Adrenal gland (tissue), 9 donors: ENCODE measurements at regions not wholly inside any gene's neighbourhood (a gene's known extent, or its start where the extent isn't known, plus 50 kb on each side); places are given as distances from the start of the nearest gene placed in this dataset.
A peak's percentile ranks its signal among the peaks of the same experiment; 100 is the strongest.

Source experiments
- DNase-seq, 7 donors: peaks; one replicate each; pipeline ENCODE4 v3.0.0-alpha.2; 2019 to 2020
- H3K27ac ChIP-seq, 5 donors: fragments of 200-600 bp; sonication (generic) in 4 of 5; 1 replicate in 3 of 5; 2 replicates in 2 of 5; pipeline versions ENCODE4 v1.5.1 to v1.8.0; 2016 to 2020; ENCODE audit warnings: mild to moderate bottlenecking in 1 of 5
- H3K27me3 ChIP-seq: fragments of 200-600 bp; 2 replicates; pipeline ENCODE4 v1.8.0; 2021
- H3K36me3 ChIP-seq, 2 donors: fragments of 200-600 bp; replicated peaks in 1 of 2; 1 replicate in 1 of 2; 2 replicates in 1 of 2; pipeline versions ENCODE4 v1.5.1 to v1.8.0; 2018 to 2022
- H3K4me1 ChIP-seq, 2 donors: fragments of 200-600 bp; replicated peaks in 1 of 2; 1 replicate in 1 of 2; 2 replicates in 1 of 2; pipeline versions ENCODE4 v1.5.1 to v1.8.0; 2018 to 2021
- H3K4me3 ChIP-seq, 4 donors: fragments of 200-600 bp; sonication (generic) in 3 of 4; one replicate each; pipeline ENCODE4 v1.5.1; 2016 to 2018
- H3K9me3 ChIP-seq, 3 donors: fragments of 200-600 bp; sonication (generic) in 1 of 3; replicated peaks in 1 of 3; 1 replicate in 2 of 3; 2 replicates in 1 of 3; pipeline versions ENCODE4 v1.5.1 to v1.8.0; 2016 to 2021
- CTCF ChIP-seq, 6 experiments: fragments of 450-650 bp in 4 of 6; fragments of 200-600 bp in 2 of 6; sonication (generic) in 1 of 6; IDR thresholded peaks; 1 replicate in 5 of 6; 2 replicates in 1 of 6; pipeline versions ENCODE4 v1.5.1 to v1.8.0; 2016 to 2021; ENCODE audit warnings: antibody characterized with exemption in 6 of 6, mild to moderate bottlenecking in 2 of 6, moderate library complexity in 1 of 6
- POLR2A ChIP-seq, 2 donors: fragments of 450-650 bp; IDR thresholded peaks; one replicate each; pipeline ENCODE4 v1.6.1; 2017; ENCODE audit warnings: antibody characterized with exemption in 2 of 2, mild to moderate bottlenecking in 2 of 2, moderate library complexity in 1 of 2
- WGBS, 4 donors: extraction: QIAGEN DNeasy Blood & Tissue Kit in 2 of 4; methylation state at CpG; one replicate each; pipeline versions ENCODE4 v1.1.5 to v1.1.7; 2013 to 2017; 5-methylcytosine and 5-hydroxymethylcytosine counted together
- intact Hi-C, 2 donors: fragments of 100-400 bp; cut with DNase I; formaldehyde crosslinking; loops; one replicate each; pipeline versions ENCODE4 v1.14.1 to v1.15.0; 2022 to 2023
- donor health status: healthy with polysubstance abuse.
- donor health status: Bipolar disorder and iron deficiency.
- donor health status: DM: yes; HTN: yes; CAD: no.
- donor health status: DM: no; HTN: no; CAD: no.
- donor health status: DM: no; HTN: no; CAD: no.

- Histone ChIP-seq H3K36me3 (no peaks in the 10 kb centered on the region), H3K4me3 (no peak overlapping the region), H3K9me3 (no peaks in the 10 kb centered on the region), H3K27me3 (no peaks in the 10 kb centered on the region), H3K4me1 (no peaks in the 10 kb centered on the region), H3K27ac (no peak overlapping the region)
- intact Hi-C loops, result no loop called here
- WGBS, 4 donors, result 56 to 80% (median 70%) methylated on average over 3 of the region's 3 CpGs
- no peak for DNase-seq
- TF ChIP-seq CTCF (IDR thresholded peaks at IDR 0.05) (no peak), POLR2A (IDR thresholded peaks at IDR 0.05) (no peak)
Measured at GRCh38 chr6:121612927-121613326, 177.5 kb downstream of the GJA1 start.

GRCh38 chr6:121614115-121614514, 178.7 kb downstream of the GJA1 start:
- DNase-seq, result no peak
- Histone ChIP-seq H3K27me3 (no peaks in the 10 kb centered on the region), H3K9me3 (no peaks in the 10 kb centered on the region), H3K27ac (no peak overlapping the region), H3K4me3 (no peak overlapping the region), H3K36me3 (no peaks in the 10 kb centered on the region), H3K4me1 (no peaks in the 10 kb centered on the region)
- WGBS, 4 donors, result 45 to 59% (median 57%) methylated on average over 5 of the region's 5 CpGs
- intact Hi-C loops, result no loop called here
- no peak for TF ChIP-seq POLR2A (IDR thresholded peaks at IDR 0.05)
- TF ChIP-seq CTCF (IDR thresholded peaks at IDR 0.05), result no peak

- Histone ChIP-seq H3K9me3 (no peaks in the 10 kb centered on the region), H3K4me1 (no peaks in the 10 kb centered on the region), H3K36me3 (no peaks in the 10 kb centered on the region), H3K27me3 (no peaks in the 10 kb centered on the region), H3K27ac (no peak overlapping the region), H3K4me3 (no peak overlapping the region)
- intact Hi-C loops, result no loop called here
- WGBS, 4 donors, result 58 to 75% (median 66%) methylated on average over 3 of the region's 3 CpGs
- no peak for DNase-seq
- TF ChIP-seq POLR2A (IDR thresholded peaks at IDR 0.05), result no peak
- peak in 2 of 6 experiments; percentile 12 to 13 for TF ChIP-seq CTCF (IDR thresholded peaks at IDR 0.05)
Measured at GRCh38 chr6:121615493-121615892, 180.0 kb downstream of the GJA1 start.

GRCh38 chr6:121616406-121616805, 181.0 kb downstream of the GJA1 start:
- 93 to 97% (median 94%) methylated on average over 3 of the region's 3 CpGs for WGBS, 4 donors

More at GRCh38 chr6:121616406-121616805, 181.0 kb downstream of the GJA1 start:
- Histone ChIP-seq H3K36me3 (no peaks in the 10 kb centered on the region), H3K27ac (no peak overlapping the region), H3K27me3 (no peaks in the 10 kb centered on the region), H3K4me3 (no peak overlapping the region), H3K4me1 (no peaks in the 10 kb centered on the region), H3K9me3 (no peaks in the 10 kb centered on the region)
- no peak for DNase-seq
- TF ChIP-seq POLR2A (IDR thresholded peaks at IDR 0.05) (no peak), CTCF (IDR thresholded peaks at IDR 0.05) (no peak)
- intact Hi-C loops, result no loop called here
